NT2/D1 (cell line): ENCODE measurements at regions not wholly inside any gene's neighbourhood (a gene's known extent, or its start where the extent isn't known, plus 50 kb on each side); places are given as distances from the start of the nearest gene placed in this dataset.

ENCODE experiments used
- DNase-seq: peaks from one replicate; pipeline ENCODE4 v3.0.0-alpha.2; 2011; ENCODE audit warnings: low read depth, low spot score
- H3K27me3 ChIP-seq: 2 replicates; pipeline ENCODE4 v1.6.0; 2011; ENCODE audit warnings: mild to moderate bottlenecking; ENCODE audit not compliant: insufficient read length, insufficient read depth
- H3K36me3 ChIP-seq: 2 replicates; pipeline ENCODE4 v1.6.1; 2011; ENCODE audit warnings: mild to moderate bottlenecking, low read length, mixed read lengths; ENCODE audit not compliant: insufficient read depth, insufficient read length
- H3K4me1 ChIP-seq: 2 replicates; pipeline ENCODE4 v1.5.1; 2011; ENCODE audit not compliant: insufficient read depth, insufficient read length
- H3K4me3 ChIP-seq: 2 replicates; pipeline ENCODE4 v1.5.1; 2011; ENCODE audit warnings: low read depth; ENCODE audit not compliant: insufficient read length
- H3K9ac ChIP-seq: 2 replicates; pipeline ENCODE4 v1.6.0; 2011; ENCODE audit warnings: low read depth; ENCODE audit not compliant: insufficient read length
- H3K9me3 ChIP-seq: 2 replicates; pipeline ENCODE4 v1.5.1; 2011; ENCODE audit warnings: mild to moderate bottlenecking, low read length; ENCODE audit not compliant: insufficient read depth
- SUZ12 ChIP-seq: IDR thresholded peaks from 2 replicates; pipeline ENCODE4 v1.6.1; 2011; ENCODE audit not compliant: insufficient read length, insufficient read depth; ENCODE audit errors: extremely low read depth
- YY1 ChIP-seq: IDR thresholded peaks from 2 replicates; pipeline ENCODE4 v1.6.1; 2011; ENCODE audit not compliant: insufficient read length, insufficient read depth
- ZNF274 ChIP-seq: IDR thresholded peaks from 2 replicates; pipeline ENCODE4 v1.6.1; 2011; ENCODE audit warnings: mild to moderate bottlenecking, low read depth, low read length

DNA sequence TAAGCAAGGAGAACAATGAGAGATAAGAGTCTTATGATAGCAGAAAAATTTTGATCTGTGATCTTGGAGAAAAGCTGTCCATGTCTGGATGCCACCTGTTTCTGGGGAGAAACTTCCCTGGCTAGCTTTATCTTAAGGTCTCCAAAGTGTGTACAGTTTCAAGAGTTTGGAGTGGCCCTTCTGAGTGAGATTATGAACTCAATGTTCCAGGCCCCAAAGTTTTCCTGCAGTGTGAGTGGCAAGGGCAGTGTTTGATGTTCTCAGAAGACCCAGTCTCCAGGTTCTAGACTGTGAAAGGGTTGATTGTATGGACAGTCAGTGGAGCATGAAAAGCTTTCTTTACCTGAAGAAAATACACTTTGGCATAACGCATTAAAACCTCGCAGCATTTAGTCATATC lies 121.7 kb downstream of the OLIG3 start:
- no peaks in the 10 kb centered on the region for H3K36me3 ChIP-seq
- H3K27me3 ChIP-seq: no peaks in the 10 kb centered on the region
- H3K9ac ChIP-seq: no peak overlapping the region
- H3K4me3 ChIP-seq: no peak overlapping the region
- TF ChIP-seq ZNF274 (no peak), YY1 (no peak), SUZ12 (no peak)
- no peak for DNase-seq
- no peaks in the 10 kb centered on the region for H3K4me1 ChIP-seq
- H3K9me3 ChIP-seq: no peaks in the 10 kb centered on the region

DNA sequence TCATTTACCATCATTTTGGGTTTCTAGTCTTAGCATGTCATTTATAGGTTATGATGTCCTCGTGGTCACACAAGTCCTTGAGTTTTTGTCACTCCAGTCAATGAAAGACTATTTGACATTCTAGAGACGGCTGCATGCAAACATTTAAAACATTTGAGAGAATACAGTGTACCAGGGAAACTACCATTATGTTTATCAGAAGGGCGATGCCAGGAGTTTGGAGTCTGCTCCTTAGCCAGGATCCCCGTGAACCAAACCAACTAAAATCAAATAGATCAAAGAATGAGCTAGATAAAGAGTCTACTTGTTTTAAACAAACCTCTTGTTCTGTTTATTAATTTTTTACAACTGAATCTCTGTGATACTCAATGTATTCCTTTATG lies 122.6 kb downstream of the OLIG3 start:
- Histone ChIP-seq H3K4me3 (no peak overlapping the region), H3K36me3 (no peaks in the 10 kb centered on the region), H3K9me3 (no peaks in the 10 kb centered on the region), H3K4me1 (no peaks in the 10 kb centered on the region), H3K9ac (no peak overlapping the region), H3K27me3 (no peaks in the 10 kb centered on the region)
- DNase-seq: no peak
- TF ChIP-seq YY1 (no peak), ZNF274 (no peak), SUZ12 (no peak)

DNA sequence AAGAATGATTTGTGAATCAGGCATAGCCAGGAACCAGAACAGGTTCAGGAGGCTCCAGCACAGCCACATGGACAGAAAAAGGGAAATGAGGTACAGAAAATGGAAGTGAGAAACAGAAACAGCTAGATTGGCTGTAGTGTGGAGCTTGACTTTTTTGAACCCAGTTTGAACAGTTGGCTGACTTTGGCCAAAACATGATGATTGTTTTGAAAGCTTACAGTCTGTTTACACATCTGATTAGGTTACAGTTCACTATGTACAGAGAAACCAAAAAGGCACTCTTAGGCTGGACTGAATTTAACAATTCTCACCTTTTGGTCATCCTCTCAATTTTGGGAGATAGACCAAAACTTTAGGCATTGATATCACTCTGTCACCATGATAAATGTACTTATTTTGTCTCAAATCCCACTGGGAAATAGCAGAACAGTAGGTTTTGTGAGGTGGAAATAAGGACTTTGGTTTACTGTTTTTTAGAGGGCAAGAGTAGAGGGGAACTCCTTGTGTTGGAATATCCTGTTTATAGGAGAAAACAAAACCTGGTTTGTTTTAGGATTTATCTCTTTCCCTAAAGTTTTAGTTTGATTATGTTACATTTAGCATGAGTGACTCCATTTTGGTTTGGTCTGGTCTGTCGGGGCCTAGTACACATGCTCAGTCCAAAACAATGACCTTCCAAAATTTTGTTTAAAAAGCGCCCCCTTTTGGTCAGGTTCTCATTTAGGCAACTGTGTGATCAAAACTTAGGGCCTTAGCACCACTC lies 123.1 kb downstream of the OLIG3 start:
- no peak overlapping the region for H3K4me3 ChIP-seq
- DNase-seq: no peak
- no peaks in the 10 kb centered on the region for H3K9me3 ChIP-seq
- no peaks in the 10 kb centered on the region for H3K27me3 ChIP-seq
- TF ChIP-seq SUZ12 (no peak), YY1 (no peak), ZNF274 (no peak)
- no peaks in the 10 kb centered on the region for H3K4me1 ChIP-seq
- H3K9ac ChIP-seq: no peak overlapping the region
- no peaks in the 10 kb centered on the region for H3K36me3 ChIP-seq

DNA sequence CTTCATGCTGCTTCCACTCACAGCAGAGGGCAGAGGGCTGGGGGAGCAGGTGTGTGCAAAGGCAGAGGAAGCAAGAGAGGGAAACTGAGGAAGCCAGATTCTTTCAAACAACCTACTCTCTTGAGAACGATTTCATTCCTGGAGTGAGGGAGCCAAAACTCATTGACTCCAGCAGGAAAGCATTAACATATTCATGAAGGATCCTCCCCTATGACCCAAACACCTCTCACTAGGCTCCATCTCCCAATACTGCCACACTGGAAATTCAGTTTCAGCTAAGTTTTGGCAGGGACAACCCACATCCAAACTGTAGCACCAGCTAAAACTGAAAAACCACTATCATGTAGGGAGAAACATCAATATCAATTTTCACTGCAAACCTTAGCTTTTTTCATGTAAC lies 125.1 kb downstream of the OLIG3 start:
- no peak overlapping the region for H3K4me3 ChIP-seq
- no peaks in the 10 kb centered on the region for H3K9me3 ChIP-seq
- H3K4me1 ChIP-seq: no peaks in the 10 kb centered on the region
- no peak overlapping the region for H3K9ac ChIP-seq
- H3K27me3 ChIP-seq: no peaks in the 10 kb centered on the region
- TF ChIP-seq YY1 (no peak), ZNF274 (no peak), SUZ12 (no peak)
- no peak for DNase-seq
- H3K36me3 ChIP-seq: no peaks in the 10 kb centered on the region

DNA sequence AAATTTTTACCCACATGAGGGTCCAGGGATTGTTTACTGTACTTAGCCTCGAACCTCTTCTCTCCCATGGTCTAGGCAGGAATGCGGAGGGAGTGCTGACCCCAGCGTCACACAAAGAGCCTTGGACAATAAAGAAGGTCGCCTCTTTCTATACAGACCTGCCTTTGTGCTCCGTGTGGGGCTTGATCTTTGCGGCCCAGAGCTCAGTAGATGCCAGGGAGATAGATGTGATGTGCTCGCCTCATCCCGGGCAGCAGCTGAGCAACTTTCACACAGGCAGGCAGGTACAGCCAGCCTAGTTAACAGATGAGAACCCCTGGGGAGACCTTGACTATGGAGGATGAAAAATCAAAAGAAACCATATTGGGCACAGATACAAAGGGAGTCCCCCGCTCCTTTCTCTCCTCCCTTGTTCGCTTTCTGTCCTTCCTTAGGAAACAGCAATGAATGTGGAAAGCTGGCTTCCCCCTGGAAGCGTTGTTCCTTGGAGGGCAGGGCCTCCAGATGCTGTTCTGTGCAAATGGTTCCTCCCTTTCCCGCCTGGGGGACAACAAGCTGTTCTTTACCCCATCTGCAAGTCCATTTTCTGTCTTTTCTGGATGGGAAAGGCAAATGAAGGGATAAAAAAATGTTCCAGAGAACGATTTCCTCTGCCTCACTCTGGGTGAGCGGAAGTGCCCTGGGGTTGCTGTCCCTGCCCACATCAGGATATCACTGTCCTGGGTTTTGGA lies 128.3 kb downstream of the OLIG3 start:
- DNase-seq: no peak
- Histone ChIP-seq H3K9me3 (no peaks in the 10 kb centered on the region), H3K4me3 (no peak overlapping the region), H3K9ac (no peak overlapping the region), H3K27me3 (no peaks in the 10 kb centered on the region), H3K4me1 (no peaks in the 10 kb centered on the region), H3K36me3 (no peaks in the 10 kb centered on the region)
- TF ChIP-seq ZNF274 (no peak), YY1 (no peak), SUZ12 (no peak)

DNA sequence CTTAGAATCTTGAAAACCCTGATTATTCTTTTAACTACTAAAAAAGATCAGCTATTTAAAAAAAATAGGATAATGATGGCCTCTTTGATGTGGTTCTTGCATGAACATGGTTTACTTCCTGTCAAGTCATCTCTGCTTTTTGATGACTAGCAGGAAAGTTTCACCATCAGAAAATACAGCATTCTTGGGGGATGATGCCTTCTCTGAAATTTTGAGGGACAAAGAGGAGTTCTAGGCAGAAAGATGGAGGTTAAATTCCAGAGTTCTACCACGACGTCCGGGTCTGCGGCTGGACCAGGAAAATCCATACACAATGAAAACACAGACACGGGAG lies 130.4 kb downstream of the OLIG3 start:
- no peak for DNase-seq
- Histone ChIP-seq H3K4me3 (no peak overlapping the region), H3K9me3 (no peaks in the 10 kb centered on the region), H3K36me3 (no peaks in the 10 kb centered on the region), H3K4me1 (no peaks in the 10 kb centered on the region), H3K27me3 (no peaks in the 10 kb centered on the region), H3K9ac (no peak overlapping the region)
- TF ChIP-seq SUZ12 (no peak), ZNF274 (no peak), YY1 (no peak)

DNA sequence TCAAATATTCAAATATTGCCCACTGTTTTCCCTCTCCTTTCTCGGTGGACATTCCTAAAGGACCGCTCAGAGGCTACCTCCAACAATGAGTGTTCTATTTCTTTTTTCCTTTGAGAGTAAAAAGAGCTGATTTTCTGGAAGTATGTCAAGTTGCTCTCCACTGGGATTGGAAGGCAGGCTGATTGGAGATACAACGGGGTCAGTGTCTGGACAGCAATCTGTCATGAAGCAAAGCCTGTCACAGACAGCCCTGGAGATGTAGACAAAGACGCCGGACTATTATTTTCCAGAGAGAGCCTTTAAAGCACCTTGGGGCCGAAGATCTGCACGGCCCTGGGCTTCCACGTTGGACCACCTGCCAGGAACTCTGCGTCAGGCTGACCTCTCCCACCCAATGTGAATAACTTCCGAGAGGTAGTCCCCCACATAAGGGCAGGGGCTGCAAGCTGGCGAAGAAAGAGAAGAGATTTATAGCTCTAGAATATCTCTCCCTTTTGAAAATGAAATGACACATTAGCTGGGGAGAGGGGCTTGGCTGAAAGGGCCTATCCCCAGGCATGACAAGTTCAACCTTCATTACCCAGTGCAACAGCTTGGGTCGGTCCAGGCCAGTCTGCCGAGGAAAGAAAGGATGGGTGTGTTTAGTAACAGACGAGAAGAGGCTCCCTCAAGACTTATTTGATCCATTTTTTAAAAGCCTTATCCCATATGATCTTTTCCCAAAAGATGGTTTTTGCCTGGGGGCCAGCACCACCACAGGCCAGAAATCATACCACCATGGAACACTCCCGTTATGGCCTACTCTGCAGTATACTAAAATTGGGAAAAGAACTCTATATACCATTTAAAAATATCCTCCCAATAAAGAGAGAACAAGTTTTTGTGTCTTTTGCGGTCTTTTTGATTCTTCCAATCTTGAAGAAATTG lies 131.1 kb downstream of the OLIG3 start:
- H3K36me3 ChIP-seq: no peaks in the 10 kb centered on the region
- no peaks in the 10 kb centered on the region for H3K27me3 ChIP-seq
- no peak overlapping the region for H3K9ac ChIP-seq
- TF ChIP-seq ZNF274: no peak
- no peak for TF ChIP-seq SUZ12
- no peak for TF ChIP-seq YY1
- no peak overlapping the region for H3K4me3 ChIP-seq
- no peaks in the 10 kb centered on the region for H3K9me3 ChIP-seq
- no peak for DNase-seq
- no peaks in the 10 kb centered on the region for H3K4me1 ChIP-seq
